Smooth muscle cell (in vitro differentiated cells): ENCODE measurements at regions not wholly inside any gene's neighbourhood (a gene's known extent, or its start where the extent isn't known, plus 50 kb on each side); places are given as distances from the start of the nearest gene placed in this dataset.

ENCODE experiments used
- DNase-seq: peaks from one replicate; lab custom pipeline; 2025; ENCODE audit not compliant: unreplicated experiment; lab: John Stamatoyannopoulos, UW
- H2AFZ ChIP-seq: fragments of 200-600 bp; sonication (generic); 2 replicates; pipeline ENCODE4 v1.6.0; 2016; ENCODE audit warnings: antibody characterized with exemption, low read depth, mild to moderate bottlenecking
- H3F3A ChIP-seq: fragments of 200-600 bp; sonication (generic); 2 replicates; pipeline ENCODE4 v1.6.0; 2017; ENCODE audit warnings: antibody characterized with exemption, low read depth
- H3K27ac ChIP-seq: fragments of 200-600 bp; sonication (generic); 2 replicates; pipeline ENCODE4 v1.5.1; 2016; ENCODE audit warnings: low read depth, mild to moderate bottlenecking
- H3K27me3 ChIP-seq: fragments of 200-600 bp; sonication (generic); 2 replicates; pipeline ENCODE4 v1.6.1; 2016; ENCODE audit warnings: low read depth, mild to moderate bottlenecking
- H3K36me3 ChIP-seq: fragments of 200-600 bp; sonication (generic); 2 replicates; pipeline ENCODE4 v1.5.1; 2016; ENCODE audit warnings: low read depth
- H3K4me1 ChIP-seq: fragments of 200-600 bp; sonication (generic); 2 replicates; pipeline ENCODE4 v1.5.1; 2016; ENCODE audit warnings: low read depth
- H3K4me2 ChIP-seq: fragments of 200-600 bp; sonication (generic); 2 replicates; pipeline ENCODE4 v1.6.0; 2016; ENCODE audit warnings: mild to moderate bottlenecking
- H3K4me3 ChIP-seq: fragments of 200-600 bp; sonication (generic); 2 replicates; pipeline ENCODE4 v1.5.1; 2016; ENCODE audit warnings: mild to moderate bottlenecking
- H3K79me2 ChIP-seq: fragments of 200-600 bp; sonication (generic); 2 replicates; pipeline ENCODE4 v1.6.0; 2016; ENCODE audit warnings: low read depth, mild to moderate bottlenecking
- H3K9ac ChIP-seq: fragments of 200-600 bp; sonication (generic); 2 replicates; pipeline ENCODE4 v1.6.0; 2016; ENCODE audit warnings: low read depth
- H3K9me3 ChIP-seq: fragments of 200-600 bp; sonication (generic); replicated peaks from 2 replicates; pipeline ENCODE4 v1.5.1; 2016; ENCODE audit warnings: low read depth
- H4K20me1 ChIP-seq: fragments of 200-600 bp; sonication (generic); 2 replicates; pipeline ENCODE4 v1.6.0; 2016; ENCODE audit warnings: low read depth
- CTCF ChIP-seq: fragments of 200-600 bp; sonication (generic); IDR thresholded peaks from 2 replicates; pipeline ENCODE4 v1.5.1; 2017; ENCODE audit warnings: borderline replicate concordance, mild to moderate bottlenecking, antibody characterized with exemption; ENCODE audit not compliant: insufficient read depth, poor library complexity, severe bottlenecking
- WGBS: methylation state at CpG from one replicate; pipeline ENCODE4 v1.1.7; 2016; ENCODE audit warnings: low lambda C conversion rate; 5-methylcytosine and 5-hydroxymethylcytosine counted together

GRCh38 chr7:149708026-149708425 is 65.4 kb downstream of the ZNF467 start:
- Histone ChIP-seq H3K4me3 (no peak overlapping the region), H3K36me3 (no peaks in the 10 kb centered on the region), H3K79me2 (no peaks in the 10 kb centered on the region), H3F3A (peaks cover 8% of the 10 kb centered on the region), H4K20me1 (no peaks in the 10 kb centered on the region), H2AFZ (no peak overlapping the region), H3K27me3 (no peaks in the 10 kb centered on the region), H3K9ac (no peak overlapping the region), H3K9me3 (no peaks in the 10 kb centered on the region), H3K27ac (no peak overlapping the region), H3K4me1 (no peaks in the 10 kb centered on the region), H3K4me2 (no peak overlapping the region)
- WGBS = 91% methylated on average over 7 of the region's 7 CpGs
- DNase-seq = no peak
- TF ChIP-seq CTCF = no peak

- no peak for DNase-seq
Observed at GRCh38 chr7:149707448-149707886, 65.9 kb downstream of the ZNF467 start.

GRCh38 chr7:149706398-149706797 is 67.0 kb downstream of the ZNF467 start:
- no peak overlapping the region for H3K27ac ChIP-seq
- TF ChIP-seq CTCF = no peak

More at GRCh38 chr7:149707448-149707886, 65.9 kb downstream of the ZNF467 start:
- H3K4me1 ChIP-seq = no peaks in the 10 kb centered on the region
- H3K27ac ChIP-seq = no peak overlapping the region
- peaks cover 8% of the 10 kb centered on the region for H3F3A ChIP-seq
- H3K4me3 ChIP-seq = no peak overlapping the region
- H3K9me3 ChIP-seq = no peaks in the 10 kb centered on the region
- H3K27me3 ChIP-seq = no peaks in the 10 kb centered on the region
- no peak for TF ChIP-seq CTCF
- no peaks in the 10 kb centered on the region for H4K20me1 ChIP-seq
- H3K79me2 ChIP-seq = no peaks in the 10 kb centered on the region
- H3K9ac ChIP-seq = no peak overlapping the region
- WGBS = 69% methylated on average over 1 of the region's 1 CpG
- no peaks in the 10 kb centered on the region for H3K36me3 ChIP-seq
- H2AFZ ChIP-seq = no peak overlapping the region
- H3K4me2 ChIP-seq = no peak overlapping the region

GRCh38 chr7:149704507-149704906 is 68.9 kb downstream of the ZNF467 start:
- no peaks in the 10 kb centered on the region for H3K9me3 ChIP-seq
- H3K27ac ChIP-seq = peak overlapping the region; percentile 32
- no peak overlapping the region for H2AFZ ChIP-seq
- no peaks in the 10 kb centered on the region for H4K20me1 ChIP-seq
- H3K4me3 ChIP-seq = no peak overlapping the region
- no peak for DNase-seq
- H3K4me2 ChIP-seq = no peak overlapping the region
- H3K79me2 ChIP-seq = no peaks in the 10 kb centered on the region
- 78% methylated on average over 2 of the region's 2 CpGs for WGBS
- H3K4me1 ChIP-seq = no peaks in the 10 kb centered on the region
- H3F3A ChIP-seq = peaks cover 8% of the 10 kb centered on the region
- no peaks in the 10 kb centered on the region for H3K27me3 ChIP-seq
- H3K9ac ChIP-seq = no peak overlapping the region
- TF ChIP-seq CTCF = no peak
- no peaks in the 10 kb centered on the region for H3K36me3 ChIP-seq

More at GRCh38 chr7:149706398-149706797, 67.0 kb downstream of the ZNF467 start:
- Histone ChIP-seq H3K4me2 (no peak overlapping the region), H3K79me2 (no peaks in the 10 kb centered on the region), H4K20me1 (no peaks in the 10 kb centered on the region), H3F3A (peaks cover 8% of the 10 kb centered on the region), H3K27me3 (no peaks in the 10 kb centered on the region), H3K36me3 (no peaks in the 10 kb centered on the region), H3K9ac (no peak overlapping the region), H3K4me3 (no peak overlapping the region), H3K4me1 (no peaks in the 10 kb centered on the region), H2AFZ (no peak overlapping the region), H3K9me3 (no peaks in the 10 kb centered on the region)
- 69% methylated on average over 2 of the region's 3 CpGs for WGBS
- DNase-seq = no peak
